Endothelial cell of umbilical vein (primary cell): ENCODE measurements at regions not wholly inside any gene's neighbourhood (a gene's known extent, or its start where the extent isn't known, plus 50 kb on each side); places are given as distances from the start of the nearest gene placed in this dataset.

ENCODE experiments used
- CTCF ChIP-seq, 2 donors: IDR thresholded peaks; 1 replicate in 1 of 2; 2 replicates in 1 of 2; pipeline ENCODE4 v1.5.1; 2011; ENCODE audit warnings: low read length in 2 of 2, mild to moderate bottlenecking in 2 of 2, moderate library complexity in 2 of 2, control low read depth in 1 of 2, inconsistent platforms in 1 of 2, low read depth in 1 of 2; ENCODE audit not compliant: insufficient read depth in 1 of 2; ENCODE audit errors: extremely low read depth in 1 of 2
- EZH2 ChIP-seq: IDR thresholded peaks from 2 replicates; pipeline ENCODE4 v1.6.1; 2012; ENCODE audit warnings: borderline replicate concordance, low read depth, mild to moderate bottlenecking, moderate library complexity, low read length, inconsistent platforms; ENCODE audit not compliant: severe bottlenecking
- JUN ChIP-seq: IDR thresholded peaks from 2 replicates; pipeline ENCODE4 v1.6.1; 2011; ENCODE audit warnings: borderline replicate concordance, low read depth; ENCODE audit not compliant: insufficient read length, insufficient read depth
- MAX ChIP-seq: IDR thresholded peaks from 2 replicates; pipeline ENCODE4 v1.6.1; 2011; ENCODE audit not compliant: insufficient read depth, insufficient read length
- MYC ChIP-seq: IDR thresholded peaks from one replicate; pipeline ENCODE4 v1.6.1; 2011; ENCODE audit warnings: mild to moderate bottlenecking, low read depth, low read length
- POLR2A ChIP-seq: IDR thresholded peaks from 2 replicates; pipeline ENCODE4 v1.6.1; 2012; ENCODE audit warnings: low read depth, mild to moderate bottlenecking, control low read depth, low read length
- POLR2AphosphoS5 ChIP-seq: IDR thresholded peaks from 2 replicates; pipeline ENCODE4 v1.6.1; 2012; ENCODE audit warnings: low read depth, mild to moderate bottlenecking, control low read depth, low read length, moderate library complexity; ENCODE audit not compliant: insufficient read depth

GRCh38 chr4:31020363-31020762, 300.2 kb downstream of the PCDH7 start:
- TF ChIP-seq CTCF (IDR thresholded peaks at IDR 0.05; ENCODE audit: extremely low read depth in 1 of 2, insufficient read depth in 1 of 2, low read depth in 1 of 2, low read length in 2 of 2) (no peak), MAX (no peak), EZH2 (no peak), JUN (no peak), POLR2A (no peak), POLR2AphosphoS5 (no peak), MYC (no peak)
